GM18868 (cell line): ENCODE measurements at regions not wholly inside any gene's neighbourhood (a gene's known extent, or its start where the extent isn't known, plus 50 kb on each side); places are given as distances from the start of the nearest gene placed in this dataset.

Experiments
- ATAC-seq: cut with Tn5 transposase; IDR thresholded peaks from one replicate; pipeline ENCODE4 v1.9.1; 2021; ENCODE audit warnings: mild to moderate bottlenecking, moderate library complexity; ENCODE audit not compliant: unreplicated experiment

- no peak for ATAC-seq
These were observed 143.0 kb upstream of the STXBP5 start for GRCh38 chr6:147061252-147061651.

GRCh38 chr6:147063469-147064031, 140.7 kb upstream of the STXBP5 start:
- ATAC-seq: no peak

- no peak for ATAC-seq
These were observed 138.4 kb upstream of the STXBP5 start for GRCh38 chr6:147065786-147066185.

- ATAC-seq: no peak
These were observed 137.0 kb upstream of the STXBP5 start for GRCh38 chr6:147067184-147067583.

- no peak for ATAC-seq
These were observed 132.4 kb upstream of the STXBP5 start for GRCh38 chr6:147071776-147072175.

GRCh38 chr6:147075381-147075780, 128.8 kb upstream of the STXBP5 start:
- no peak for ATAC-seq

- ATAC-seq: no peak
These were observed 127.0 kb upstream of the STXBP5 start for GRCh38 chr6:147077251-147077650.

GRCh38 chr6:147078106-147078505, 126.1 kb upstream of the STXBP5 start:
- ATAC-seq: no peak

GRCh38 chr6:147078602-147079001, 125.6 kb upstream of the STXBP5 start:
- no peak for ATAC-seq

GRCh38 chr6:147080225-147080624, 124.0 kb upstream of the STXBP5 start:
- no peak for ATAC-seq

GRCh38 chr6:147081076-147081609, 123.1 kb upstream of the STXBP5 start:
- no peak for ATAC-seq

- ATAC-seq: no peak
These were observed 116.6 kb upstream of the STXBP5 start for GRCh38 chr6:147087641-147088040.

GRCh38 chr6:147088861-147089260, 115.4 kb upstream of the STXBP5 start:
- no peak for ATAC-seq

GRCh38 chr6:147095316-147095715, 108.9 kb upstream of the STXBP5 start:
- no peak for ATAC-seq

GRCh38 chr6:147099974-147100373, 104.2 kb upstream of the STXBP5 start:
- no peak for ATAC-seq

- no peak for ATAC-seq
These were observed 101.2 kb upstream of the STXBP5 start for GRCh38 chr6:147103007-147103406.

- no peak for ATAC-seq
These were observed 100.5 kb upstream of the STXBP5 start for GRCh38 chr6:147103694-147104093.

GRCh38 chr6:147105786-147106185, 98.4 kb upstream of the STXBP5 start:
- no peak for ATAC-seq

GRCh38 chr6:147106759-147107401, 97.3 kb upstream of the STXBP5 start:
- no peak for ATAC-seq

- no peak for ATAC-seq
These were observed 95.8 kb upstream of the STXBP5 start for GRCh38 chr6:147108259-147108910.

GRCh38 chr6:147109707-147110106, 94.5 kb upstream of the STXBP5 start:
- no peak for ATAC-seq

GRCh38 chr6:147116056-147116455, 88.2 kb upstream of the STXBP5 start:
- no peak for ATAC-seq
